Neural cell (in vitro differentiated cells): ENCODE measurements at regions not wholly inside any gene's neighbourhood (a gene's known extent, or its start where the extent isn't known, plus 50 kb on each side); places are given as distances from the start of the nearest gene placed in this dataset.
"Not testable (repeated sequence)": the region's sequence is repeated elsewhere in the genome, so short reads cannot be mapped to it uniquely, and the experiment has no call there.

ENCODE experiments used
- H2AFZ ChIP-seq: fragments of 200-600, 300-800 bp; sonication (generic), shearing (Covaris generic); 2 replicates; pipeline ENCODE4 v1.6.0; 2014; ENCODE audit warnings: low read depth, mild to moderate bottlenecking, antibody characterized with exemption, low read length, moderate library complexity
- H3F3A ChIP-seq: fragments of 200-600 bp; shearing (Covaris generic); 2 replicates; pipeline ENCODE4 v1.6.1; 2016; ENCODE audit warnings: mild to moderate bottlenecking, moderate library complexity, mixed read lengths, antibody characterized with exemption, low read length; ENCODE audit not compliant: insufficient read depth, poor library complexity, severe bottlenecking
- H3K27ac ChIP-seq: fragments of 200-600, 300-800 bp; sonication (generic), shearing (Covaris generic); 2 replicates; pipeline ENCODE4 v1.5.1; 2014; ENCODE audit warnings: mild to moderate bottlenecking, low read length, moderate library complexity
- H3K27me3 ChIP-seq: fragments of 300-800, 200-600 bp; sonication (generic), shearing (Covaris generic); 2 replicates; pipeline ENCODE4 v1.6.0; 2014; ENCODE audit warnings: mild to moderate bottlenecking, low read depth, low read length, moderate library complexity; ENCODE audit not compliant: insufficient read depth
- H3K36me3 ChIP-seq: fragments of 300-800, 200-600 bp; sonication (generic), shearing (Covaris generic); 2 replicates; pipeline ENCODE4 v1.5.1; 2014; ENCODE audit warnings: mild to moderate bottlenecking, antibody characterized with exemption, low read length, moderate library complexity; ENCODE audit not compliant: insufficient read depth
- H3K4me2 ChIP-seq: fragments of 300-800, 200-600 bp; sonication (generic), shearing (Covaris generic); 2 replicates; pipeline ENCODE4 v1.6.0; 2014; ENCODE audit warnings: mild to moderate bottlenecking, low read length
- H3K4me3 ChIP-seq: fragments of 300-800, 200-600 bp; sonication (generic), shearing (Covaris generic); 2 replicates; pipeline ENCODE4 v1.5.1; 2014; ENCODE audit warnings: mild to moderate bottlenecking, low read length, moderate library complexity
- H3K79me2 ChIP-seq: fragments of 200-600 bp; shearing (Covaris generic); replicated peaks from 2 replicates; pipeline ENCODE4 v1.6.0; 2014; ENCODE audit warnings: mild to moderate bottlenecking, low read length, moderate library complexity; ENCODE audit not compliant: insufficient read depth
- H3K9ac ChIP-seq: fragments of 300-800, 200-600 bp; sonication (generic), shearing (Covaris generic); 2 replicates; pipeline ENCODE4 v1.6.1; 2016; ENCODE audit warnings: mild to moderate bottlenecking, low read length, mixed read lengths
- H3K9me2 ChIP-seq: fragments of 200-600 bp; shearing (Covaris generic); 2 replicates; pipeline ENCODE4 v1.6.1; 2016; ENCODE audit warnings: mild to moderate bottlenecking, low read length, mixed read lengths; ENCODE audit not compliant: insufficient read depth
- H3K9me3 ChIP-seq: fragments of 200-600, 300-800 bp; sonication (generic), shearing (Covaris generic); 2 replicates; pipeline ENCODE4 v1.6.1; 2016; ENCODE audit warnings: mild to moderate bottlenecking, mixed run types, low read length, moderate library complexity, mixed read lengths
- H4K20me1 ChIP-seq: fragments of 200-600 bp; shearing (Covaris generic); 2 replicates; pipeline ENCODE4 v1.6.1; 2016; ENCODE audit warnings: mild to moderate bottlenecking, mixed run types; ENCODE audit not compliant: insufficient read depth
- EP300 ChIP-seq: fragments of 450-650 bp; conservative IDR thresholded peaks from 2 replicates; pipeline ENCODE4 v1.6.1; 2014; ENCODE audit warnings: antibody characterized with exemption, mild to moderate bottlenecking, moderate library complexity; ENCODE audit not compliant: poor library complexity, severe bottlenecking
- EZH2 ChIP-seq: fragments of 200-600, 300-800 bp; shearing (Covaris generic), sonication (generic); IDR thresholded peaks from 2 replicates; pipeline ENCODE4 v1.6.1; 2014; ENCODE audit warnings: antibody characterized with exemption, low read length, borderline replicate concordance, mild to moderate bottlenecking; ENCODE audit not compliant: insufficient read depth, poor library complexity, severe bottlenecking
- MXI1 ChIP-seq: fragments of 450-650 bp; conservative IDR thresholded peaks from 2 replicates; pipeline ENCODE4 v1.6.1; 2014; ENCODE audit warnings: antibody characterized with exemption, mild to moderate bottlenecking; ENCODE audit not compliant: poor library complexity, severe bottlenecking
- POLR2AphosphoS5 ChIP-seq: IDR thresholded peaks from 2 replicates; pipeline ENCODE4 v1.6.1; 2012
- RAD21 ChIP-seq: fragments of 450-650 bp; conservative IDR thresholded peaks from 2 replicates; pipeline ENCODE4 v1.6.1; 2014; ENCODE audit warnings: antibody characterized with exemption, mild to moderate bottlenecking, moderate library complexity
- REST ChIP-seq: IDR thresholded peaks from 2 replicates; pipeline ENCODE4 v1.6.1; 2012; ENCODE audit warnings: borderline replicate concordance
- SMC3 ChIP-seq: fragments of 450-650 bp; conservative IDR thresholded peaks from 2 replicates; pipeline ENCODE4 v1.6.1; 2014; ENCODE audit warnings: antibody characterized with exemption, mild to moderate bottlenecking, moderate library complexity; ENCODE audit not compliant: poor library complexity
- TAF1 ChIP-seq: IDR thresholded peaks from 2 replicates; pipeline ENCODE4 v1.6.1; 2012; ENCODE audit warnings: low read depth
- TF ChIP-seq, protein P1 (sequence below): fragments of 450-650 bp; IDR thresholded peaks from 2 replicates; pipeline ENCODE4 v1.5.1; 2014; ENCODE audit warnings: antibody characterized with exemption, mild to moderate bottlenecking, moderate library complexity; ENCODE audit not compliant: poor library complexity, severe bottlenecking

- Histone ChIP-seq H3K4me2 (no peak overlapping the region), H3K9ac (no peak overlapping the region), H3K79me2 (no peaks in the 10 kb centered on the region), H3K36me3 (no peaks in the 10 kb centered on the region), H3K4me3 (no peak overlapping the region), H3F3A (no peaks in the 10 kb centered on the region), H3K27ac (no peak overlapping the region), H3K9me3 (no peaks in the 10 kb centered on the region), H2AFZ (no peak overlapping the region), H4K20me1 (no peaks in the 10 kb centered on the region), H3K27me3 (no peaks in the 10 kb centered on the region), H3K9me2 (no peaks in the 10 kb centered on the region)
- no peak for TF ChIP-seq RAD21
- TF ChIP-seq REST = no peak
- TF ChIP-seq POLR2AphosphoS5 = no peak
- no peak for TF ChIP-seq EP300
- no peak for TF ChIP-seq MXI1
- TF ChIP-seq EZH2 = no peak
- no peak for TF ChIP-seq SMC3
- TF ChIP-seq TAF1 = no peak
- TF ChIP-seq, protein P1, sequence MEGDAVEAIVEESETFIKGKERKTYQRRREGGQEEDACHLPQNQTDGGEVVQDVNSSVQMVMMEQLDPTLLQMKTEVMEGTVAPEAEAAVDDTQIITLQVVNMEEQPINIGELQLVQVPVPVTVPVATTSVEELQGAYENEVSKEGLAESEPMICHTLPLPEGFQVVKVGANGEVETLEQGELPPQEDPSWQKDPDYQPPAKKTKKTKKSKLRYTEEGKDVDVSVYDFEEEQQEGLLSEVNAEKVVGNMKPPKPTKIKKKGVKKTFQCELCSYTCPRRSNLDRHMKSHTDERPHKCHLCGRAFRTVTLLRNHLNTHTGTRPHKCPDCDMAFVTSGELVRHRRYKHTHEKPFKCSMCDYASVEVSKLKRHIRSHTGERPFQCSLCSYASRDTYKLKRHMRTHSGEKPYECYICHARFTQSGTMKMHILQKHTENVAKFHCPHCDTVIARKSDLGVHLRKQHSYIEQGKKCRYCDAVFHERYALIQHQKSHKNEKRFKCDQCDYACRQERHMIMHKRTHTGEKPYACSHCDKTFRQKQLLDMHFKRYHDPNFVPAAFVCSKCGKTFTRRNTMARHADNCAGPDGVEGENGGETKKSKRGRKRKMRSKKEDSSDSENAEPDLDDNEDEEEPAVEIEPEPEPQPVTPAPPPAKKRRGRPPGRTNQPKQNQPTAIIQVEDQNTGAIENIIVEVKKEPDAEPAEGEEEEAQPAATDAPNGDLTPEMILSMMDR = no peak
Observed at GRCh38 chr20:53652090-53652858, 58.6 kb upstream of the ZNF217 start.

- not testable (repeated sequence) for H4K20me1 ChIP-seq, H3K4me3 ChIP-seq, H3K9me2 ChIP-seq, H3K36me3 ChIP-seq, H3K9me3 ChIP-seq, H3K4me2 ChIP-seq, H3K9ac ChIP-seq, H3F3A ChIP-seq, H3K27me3 ChIP-seq, H3K79me2 ChIP-seq, H3K27ac ChIP-seq, H2AFZ ChIP-seq
Observed at GRCh38 chr20:53649493-53649892, 55.9 kb upstream of the ZNF217 start.
